OCI-LY1 (cell line): ENCODE measurements at regions not wholly inside any gene's neighbourhood (a gene's known extent, or its start where the extent isn't known, plus 50 kb on each side); places are given as distances from the start of the nearest gene placed in this dataset.

Experiments used
- H2AFZ ChIP-seq: fragments of 200-600 bp; sonication (generic), shearing (Covaris generic); 2 replicates; pipeline ENCODE4 v1.6.0; 2014; ENCODE audit warnings: antibody characterized with exemption, mild to moderate bottlenecking, low read length
- H3F3A ChIP-seq: fragments of 200-600 bp; sonication (generic), shearing (Covaris generic); 2 replicates; pipeline ENCODE4 v1.6.0; 2014; ENCODE audit warnings: mild to moderate bottlenecking, antibody characterized with exemption, low read length, moderate library complexity; ENCODE audit not compliant: insufficient read depth
- H3K27ac ChIP-seq: fragments of 200-600 bp; sonication (generic); 2 replicates; pipeline ENCODE4 v1.5.1; 2014; ENCODE audit warnings: low read length, mixed run types, mild to moderate bottlenecking, low read depth; ENCODE audit not compliant: poor library complexity, severe bottlenecking
- H3K27me3 ChIP-seq: fragments of 200-600 bp; sonication (generic); 2 replicates; pipeline ENCODE4 v1.6.0; 2014; ENCODE audit warnings: antibody characterized with exemption, mild to moderate bottlenecking, low read length, moderate library complexity; ENCODE audit not compliant: insufficient read depth
- H3K36me3 ChIP-seq: fragments of 200-600 bp; sonication (generic); 2 replicates; pipeline ENCODE4 v1.6.1; 2014; ENCODE audit warnings: mild to moderate bottlenecking, antibody characterized with exemption, low read length, moderate library complexity, mixed read lengths; ENCODE audit not compliant: insufficient read depth
- H3K4me1 ChIP-seq: fragments of 200-600 bp; sonication (generic); 2 replicates; pipeline ENCODE4 v1.5.1; 2014; ENCODE audit warnings: mild to moderate bottlenecking, low read length, moderate library complexity; ENCODE audit not compliant: insufficient read depth, severe bottlenecking
- H3K4me2 ChIP-seq: fragments of 200-600 bp; sonication (generic), shearing (Covaris generic); 2 replicates; pipeline ENCODE4 v1.6.1; 2014; ENCODE audit warnings: low read length
- H3K4me3 ChIP-seq: fragments of 200-600 bp; sonication (generic); 2 replicates; pipeline ENCODE4 v1.5.1; 2014; ENCODE audit warnings: low read length, low read depth, mild to moderate bottlenecking, mixed read lengths; ENCODE audit not compliant: poor library complexity, severe bottlenecking
- H3K79me2 ChIP-seq: fragments of 200-600 bp; shearing (Covaris generic); 2 replicates; pipeline ENCODE4 v1.6.1; 2016; ENCODE audit warnings: mixed run types, low read length, mixed read lengths; ENCODE audit not compliant: insufficient read depth
- H3K9ac ChIP-seq: fragments of 200-600 bp; sonication (generic), shearing (Covaris generic); 2 replicates; pipeline ENCODE4 v1.6.1; 2014; ENCODE audit warnings: mild to moderate bottlenecking, low read length, mixed read lengths
- H3K9me2 ChIP-seq: fragments of 200-600 bp; sonication (generic), shearing (Covaris generic); 2 replicates; pipeline ENCODE4 v1.6.1; 2014; ENCODE audit warnings: low read depth, mild to moderate bottlenecking, low read length, mixed read lengths
- H3K9me3 ChIP-seq: fragments of 200-600 bp; shearing (Covaris generic); 2 replicates; pipeline ENCODE4 v1.6.1; 2014; ENCODE audit warnings: low read length, mixed read lengths
- H4K20me1 ChIP-seq: fragments of 200-600 bp; sonication (generic), shearing (Covaris generic); 2 replicates; pipeline ENCODE4 v1.6.0; 2016; ENCODE audit warnings: mild to moderate bottlenecking, low read length; ENCODE audit not compliant: insufficient read depth
- EZH2 ChIP-seq: fragments of 200-600 bp; sonication (generic), shearing (Covaris generic); IDR thresholded peaks from 2 replicates; pipeline ENCODE4 v1.8.0; 2017; ENCODE audit warnings: borderline replicate concordance, mixed run types, mild to moderate bottlenecking, antibody characterized with exemption, low read length, moderate library complexity, mixed read lengths
- TF ChIP-seq, protein P1 (sequence below): fragments of 200-600 bp; sonication (generic), shearing (Covaris generic); IDR thresholded peaks from 2 replicates; pipeline ENCODE4 v1.5.1; 2017; ENCODE audit warnings: mild to moderate bottlenecking, antibody characterized with exemption, low read length, moderate library complexity, mixed read lengths

DNA sequence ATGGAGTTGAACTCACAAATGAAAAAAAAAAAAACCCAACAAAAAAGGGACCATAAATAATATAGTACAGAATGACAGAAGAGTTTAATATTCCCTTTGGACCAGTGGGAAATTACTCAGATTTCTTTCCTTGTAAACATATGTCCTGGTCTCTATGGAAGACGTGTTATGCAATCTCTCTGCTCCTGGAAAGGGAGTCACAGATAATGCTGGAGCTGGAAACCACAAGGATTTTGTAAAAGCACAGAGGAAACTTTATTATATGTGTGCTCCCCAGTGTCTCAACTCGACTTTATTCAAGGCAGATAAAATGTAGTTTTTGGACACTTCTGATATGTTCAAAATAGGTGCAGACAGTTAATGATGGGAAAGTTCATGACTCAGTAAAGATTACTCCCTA is 88.1 kb upstream of the ZFP64 start:
- H3K4me3 ChIP-seq, result no peak overlapping the region
- H3K27ac ChIP-seq, result no peak overlapping the region
- H3K79me2 ChIP-seq, result no peaks in the 10 kb centered on the region
- no peaks in the 10 kb centered on the region for H3F3A ChIP-seq
- no peaks in the 10 kb centered on the region for H3K9me3 ChIP-seq
- TF ChIP-seq, protein P1, sequence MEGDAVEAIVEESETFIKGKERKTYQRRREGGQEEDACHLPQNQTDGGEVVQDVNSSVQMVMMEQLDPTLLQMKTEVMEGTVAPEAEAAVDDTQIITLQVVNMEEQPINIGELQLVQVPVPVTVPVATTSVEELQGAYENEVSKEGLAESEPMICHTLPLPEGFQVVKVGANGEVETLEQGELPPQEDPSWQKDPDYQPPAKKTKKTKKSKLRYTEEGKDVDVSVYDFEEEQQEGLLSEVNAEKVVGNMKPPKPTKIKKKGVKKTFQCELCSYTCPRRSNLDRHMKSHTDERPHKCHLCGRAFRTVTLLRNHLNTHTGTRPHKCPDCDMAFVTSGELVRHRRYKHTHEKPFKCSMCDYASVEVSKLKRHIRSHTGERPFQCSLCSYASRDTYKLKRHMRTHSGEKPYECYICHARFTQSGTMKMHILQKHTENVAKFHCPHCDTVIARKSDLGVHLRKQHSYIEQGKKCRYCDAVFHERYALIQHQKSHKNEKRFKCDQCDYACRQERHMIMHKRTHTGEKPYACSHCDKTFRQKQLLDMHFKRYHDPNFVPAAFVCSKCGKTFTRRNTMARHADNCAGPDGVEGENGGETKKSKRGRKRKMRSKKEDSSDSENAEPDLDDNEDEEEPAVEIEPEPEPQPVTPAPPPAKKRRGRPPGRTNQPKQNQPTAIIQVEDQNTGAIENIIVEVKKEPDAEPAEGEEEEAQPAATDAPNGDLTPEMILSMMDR, result no peak
- no peak for TF ChIP-seq EZH2
- H3K36me3 ChIP-seq, result no peaks in the 10 kb centered on the region
- no peak overlapping the region for H2AFZ ChIP-seq
- no peak overlapping the region for H3K9ac ChIP-seq
- H3K27me3 ChIP-seq, result no peaks in the 10 kb centered on the region
- no peaks in the 10 kb centered on the region for H3K9me2 ChIP-seq
- H4K20me1 ChIP-seq, result no peaks in the 10 kb centered on the region
- H3K4me2 ChIP-seq, result no peak overlapping the region
- no peaks in the 10 kb centered on the region for H3K4me1 ChIP-seq

DNA sequence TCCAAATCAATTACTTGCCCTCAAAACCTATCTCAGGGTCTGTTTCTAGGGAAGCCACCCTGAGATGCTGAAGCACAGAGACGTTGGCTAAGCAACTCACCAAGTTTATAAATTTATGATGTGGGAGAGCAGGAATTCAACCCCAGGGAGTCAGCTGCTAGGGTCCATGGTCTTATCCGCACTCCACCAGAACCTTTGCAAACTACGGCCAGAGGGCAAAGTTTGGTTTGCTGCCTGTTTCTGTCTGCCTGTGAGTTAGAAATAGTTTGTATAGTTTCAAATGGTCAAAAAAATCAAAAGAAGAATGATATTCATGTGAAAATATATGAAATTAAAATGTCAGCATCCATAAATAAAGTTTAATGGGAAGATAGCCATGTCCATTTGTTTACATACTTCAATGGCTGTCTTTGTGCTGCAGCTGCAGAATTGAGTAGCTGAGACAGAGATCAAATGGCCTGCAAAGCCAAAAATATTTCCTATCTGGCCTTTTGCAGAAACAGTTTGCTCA is 83.7 kb upstream of the ZFP64 start:
- Histone ChIP-seq H3K27ac (no peak overlapping the region), H3K9me2 (no peaks in the 10 kb centered on the region), H3K9me3 (no peaks in the 10 kb centered on the region), H3F3A (no peaks in the 10 kb centered on the region), H3K27me3 (no peaks in the 10 kb centered on the region), H3K4me3 (no peak overlapping the region), H3K4me2 (no peak overlapping the region), H3K79me2 (no peaks in the 10 kb centered on the region), H4K20me1 (no peaks in the 10 kb centered on the region), H3K36me3 (no peaks in the 10 kb centered on the region), H3K4me1 (no peaks in the 10 kb centered on the region), H3K9ac (no peak overlapping the region), H2AFZ (no peak overlapping the region)
- TF ChIP-seq EZH2, result no peak
- TF ChIP-seq, protein P1, result no peak

DNA sequence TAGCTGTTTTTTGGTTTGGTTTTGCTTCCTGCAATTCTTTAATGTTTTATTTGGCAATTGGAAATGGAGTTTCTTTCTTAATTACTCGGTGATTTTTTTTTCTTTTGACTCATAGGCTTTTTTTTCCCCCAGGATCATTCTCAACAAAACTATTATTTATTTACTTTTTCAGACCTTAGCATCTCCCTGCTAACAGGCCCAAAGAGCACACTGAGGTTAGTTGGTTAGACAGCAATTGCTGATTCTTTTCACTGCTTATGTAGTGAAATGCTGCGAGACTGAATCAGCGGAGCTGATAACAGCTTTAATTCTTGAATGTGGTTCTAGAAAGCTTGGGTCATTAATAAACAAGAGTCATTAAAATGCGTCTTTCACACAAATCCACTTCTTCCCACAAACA is 79.1 kb upstream of the ZFP64 start:
- no peak overlapping the region for H3K4me3 ChIP-seq
- no peak overlapping the region for H3K27ac ChIP-seq
- no peaks in the 10 kb centered on the region for H3F3A ChIP-seq
- no peak overlapping the region for H3K4me2 ChIP-seq
- H3K79me2 ChIP-seq, result no peaks in the 10 kb centered on the region
- no peaks in the 10 kb centered on the region for H3K9me2 ChIP-seq
- no peak overlapping the region for H2AFZ ChIP-seq
- H4K20me1 ChIP-seq, result no peaks in the 10 kb centered on the region
- H3K4me1 ChIP-seq, result no peaks in the 10 kb centered on the region
- TF ChIP-seq, protein P1, result no peak
- no peak for TF ChIP-seq EZH2
- H3K36me3 ChIP-seq, result no peaks in the 10 kb centered on the region
- H3K9me3 ChIP-seq, result no peaks in the 10 kb centered on the region
- no peaks in the 10 kb centered on the region for H3K27me3 ChIP-seq
- H3K9ac ChIP-seq, result no peak overlapping the region
